Smooth muscle cell of the brain vasculature (primary cell): ENCODE measurements at regions not wholly inside any gene's neighbourhood (a gene's known extent, or its start where the extent isn't known, plus 50 kb on each side); places are given as distances from the start of the nearest gene placed in this dataset.

Source experiments
- DNase-seq: peaks from one replicate; pipeline ENCODE4 v3.0.0-alpha.2; 2012; ENCODE audit warnings: low read depth, low spot score

DNA sequence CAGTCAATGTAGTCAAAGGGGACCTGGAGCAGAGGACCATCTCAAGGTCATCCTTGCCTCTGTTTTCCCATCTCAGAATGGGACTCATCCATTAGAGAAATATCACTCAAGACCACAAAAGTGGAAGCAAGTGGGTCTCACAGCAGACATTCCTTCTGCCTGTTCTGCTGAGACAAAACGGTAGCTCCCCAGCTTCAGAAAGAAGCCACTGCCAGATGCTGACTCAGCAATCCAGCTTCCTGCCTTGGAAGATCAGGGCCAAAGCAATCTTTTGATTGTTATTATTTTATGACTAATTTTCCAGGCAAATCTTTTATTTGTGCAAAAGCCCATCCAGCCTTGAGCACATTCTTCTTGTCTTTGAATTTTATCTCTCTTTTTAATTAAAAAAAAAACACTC lies 86.8 kb downstream of the CCT6B start:
- DNase-seq = no peak

DNA sequence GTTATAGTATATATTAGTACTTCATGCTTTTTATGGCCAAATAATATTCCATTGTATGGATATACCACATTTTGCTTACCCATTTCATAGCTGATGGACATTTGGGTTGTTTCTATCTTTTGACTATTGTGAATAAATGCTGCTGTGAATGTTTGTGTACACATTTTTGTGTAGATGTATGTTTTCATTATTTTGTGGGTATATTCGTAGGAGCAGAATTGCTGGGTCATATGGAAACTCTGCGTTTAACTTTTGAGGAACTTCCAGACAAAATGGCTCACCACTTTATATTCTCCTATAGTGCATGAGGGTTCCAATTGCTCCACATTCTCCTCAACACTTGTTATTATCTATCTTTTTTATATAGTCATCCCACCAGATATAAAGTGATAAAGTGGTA lies 88.6 kb downstream of the CCT6B start:
- DNase-seq = no peak

DNA sequence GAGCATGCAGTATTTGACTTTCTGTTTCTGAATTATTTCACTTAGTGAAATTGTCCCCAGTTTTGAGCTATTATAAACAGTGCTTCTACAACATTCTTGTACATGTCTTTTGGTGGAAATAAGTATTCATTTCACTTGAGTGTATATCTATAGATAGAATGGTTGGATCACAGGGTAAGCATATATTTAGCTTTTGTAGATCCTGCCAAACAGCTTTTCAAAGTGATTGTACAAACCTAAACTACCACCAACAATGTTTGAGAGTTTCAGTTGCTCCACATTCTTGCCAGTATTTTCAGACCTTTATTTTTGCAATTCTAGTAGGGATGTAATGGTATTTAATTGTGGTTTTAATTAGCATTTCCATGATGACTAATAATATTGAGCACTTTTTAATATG lies 91.6 kb downstream of the CCT6B start:
- DNase-seq = no peak

DNA sequence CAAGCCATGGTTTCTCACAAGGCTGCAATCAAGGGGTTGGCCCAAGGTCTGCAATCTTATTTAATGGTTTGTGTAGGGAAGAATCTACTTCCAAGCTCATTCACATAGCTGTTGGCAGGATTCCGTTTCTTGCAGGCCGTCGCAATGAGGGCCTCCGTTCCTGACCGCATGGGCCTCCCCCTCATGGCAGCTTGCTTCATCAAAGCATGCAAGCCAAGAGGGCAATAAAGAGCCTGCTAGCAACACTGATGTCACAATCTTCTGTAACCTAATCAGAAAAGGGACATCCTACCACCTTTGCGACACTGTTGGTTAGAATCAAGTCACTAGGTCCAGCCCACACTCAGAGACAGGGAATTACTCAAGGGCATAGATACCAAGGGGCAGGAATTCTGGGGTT lies 95.5 kb downstream of the CCT6B start:
- no peak for DNase-seq

DNA sequence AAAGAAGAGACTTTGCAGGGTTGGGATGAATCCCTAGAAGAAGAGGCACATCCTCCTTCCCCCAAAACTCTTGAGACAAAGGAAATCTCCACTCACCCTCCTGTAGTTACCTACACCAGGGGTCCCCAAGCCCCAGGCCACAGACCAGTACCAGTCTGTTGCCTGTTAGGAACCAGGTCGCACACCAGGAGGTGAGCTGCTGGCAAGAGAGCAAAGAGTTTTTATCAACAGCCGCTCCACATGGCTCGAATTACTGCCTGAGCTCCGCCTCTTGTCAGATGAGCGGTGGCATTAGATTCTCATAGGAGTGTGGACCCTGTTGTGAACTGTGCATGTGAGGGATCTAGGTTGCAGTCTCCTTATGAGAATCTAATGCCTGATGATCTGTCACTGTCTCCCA lies 98.9 kb downstream of the CCT6B start:
- no peak for DNase-seq

DNA sequence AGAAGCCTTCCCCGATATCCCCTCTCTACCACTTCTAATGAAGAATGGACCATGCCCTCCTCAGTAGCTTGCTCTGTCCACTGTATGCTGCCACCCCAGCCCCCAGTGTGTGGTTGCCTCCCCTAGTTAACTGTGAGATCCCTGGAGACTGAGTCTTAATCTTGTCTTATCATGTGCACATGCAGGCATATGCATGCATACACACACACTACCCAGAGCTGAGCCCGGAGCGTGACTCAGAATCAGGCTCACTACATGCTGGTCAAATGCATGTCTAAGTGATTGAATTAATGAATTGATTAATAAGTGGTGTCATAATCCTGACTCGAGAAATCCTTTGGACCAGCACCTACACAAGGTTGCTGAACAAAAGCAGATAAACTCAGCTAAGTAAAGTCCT lies 99.4 kb downstream of the CCT6B start:
- DNase-seq = no peak

DNA sequence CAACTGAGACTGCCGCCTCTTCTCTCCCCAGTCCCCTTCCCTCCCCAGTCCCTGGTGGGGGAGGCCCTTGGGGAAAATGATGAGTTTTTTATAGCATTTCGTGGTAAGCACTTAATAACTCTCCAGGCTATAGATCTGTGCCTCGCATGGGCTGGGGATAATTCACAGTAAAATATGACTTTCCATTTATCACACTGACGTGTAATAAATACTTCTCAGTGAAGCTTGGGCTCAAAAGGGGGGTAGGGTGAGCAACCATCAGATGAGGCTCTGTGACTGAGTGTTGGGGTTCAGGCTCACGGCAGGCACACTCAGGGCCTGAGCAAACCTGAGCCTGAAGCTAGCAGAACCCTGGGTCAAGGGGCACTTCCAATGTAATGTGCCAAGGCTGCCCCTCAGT lies 101.6 kb downstream of the CCT6B start:
- DNase-seq = no peak

DNA sequence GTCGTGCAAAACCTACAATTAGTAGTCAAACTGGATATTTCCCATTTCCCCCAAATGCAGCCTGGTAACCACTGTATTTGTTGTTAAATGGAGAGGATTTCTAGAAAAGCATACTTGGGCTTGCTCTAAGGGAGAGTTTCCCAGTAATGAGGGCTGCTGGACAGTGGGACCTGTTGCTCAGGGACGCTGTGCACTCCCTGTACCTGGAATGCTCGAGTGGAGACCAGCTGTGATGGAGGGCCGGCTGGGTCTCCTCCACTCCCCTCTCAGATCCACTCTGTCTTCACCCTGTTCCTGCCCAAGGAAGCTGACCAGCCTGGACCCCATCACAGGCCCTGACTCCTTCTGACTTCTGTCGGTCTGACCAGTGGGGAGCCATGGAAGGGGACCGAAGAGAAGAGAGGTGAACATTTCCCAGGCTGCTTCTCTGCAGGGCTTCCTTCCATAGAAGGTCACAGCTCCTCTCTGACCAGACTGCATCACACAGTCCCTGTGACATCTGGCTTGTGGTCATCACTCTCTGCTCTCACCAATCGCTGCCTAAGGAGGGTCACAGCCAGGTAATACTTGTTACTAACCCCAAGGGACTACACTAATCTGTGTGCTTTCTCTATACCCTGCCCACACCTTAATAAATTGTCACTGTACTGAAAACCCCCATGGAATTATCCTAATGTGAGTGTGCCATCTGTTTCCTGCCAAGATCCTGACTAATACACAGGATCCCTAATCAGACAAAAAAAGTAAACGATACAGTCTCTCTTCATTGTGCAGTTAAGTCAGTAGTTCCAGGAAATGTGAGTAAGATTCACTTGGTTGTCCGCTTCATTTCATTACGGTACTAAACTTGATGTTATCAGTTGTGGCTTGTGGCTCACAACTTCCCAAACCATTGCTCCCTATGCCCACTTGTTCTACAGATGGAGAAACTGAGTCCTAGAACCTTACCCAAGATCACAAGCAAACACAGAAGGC lies 102.4 kb downstream of the CCT6B start:
- no peak for DNase-seq

DNA sequence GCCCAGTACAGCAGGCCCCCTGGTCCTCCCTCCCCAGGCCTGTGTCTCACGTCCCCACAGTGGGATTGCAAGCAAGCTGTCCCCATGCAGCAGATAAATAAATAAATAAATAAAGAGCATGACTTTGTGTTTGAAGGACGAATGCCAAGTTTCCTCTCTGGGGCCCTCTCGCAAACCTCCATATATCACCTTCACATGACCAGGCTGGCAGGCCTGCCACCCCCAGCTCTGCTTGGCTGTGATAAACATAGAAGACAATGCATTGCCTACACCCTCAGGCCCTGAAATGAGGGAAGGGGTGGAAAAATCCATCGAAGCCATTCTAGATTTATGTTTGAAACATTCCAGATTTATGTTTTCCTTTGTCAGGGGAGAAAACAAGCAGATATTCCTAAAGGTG lies 107.3 kb downstream of the CCT6B start:
- DNase-seq = no peak

DNA sequence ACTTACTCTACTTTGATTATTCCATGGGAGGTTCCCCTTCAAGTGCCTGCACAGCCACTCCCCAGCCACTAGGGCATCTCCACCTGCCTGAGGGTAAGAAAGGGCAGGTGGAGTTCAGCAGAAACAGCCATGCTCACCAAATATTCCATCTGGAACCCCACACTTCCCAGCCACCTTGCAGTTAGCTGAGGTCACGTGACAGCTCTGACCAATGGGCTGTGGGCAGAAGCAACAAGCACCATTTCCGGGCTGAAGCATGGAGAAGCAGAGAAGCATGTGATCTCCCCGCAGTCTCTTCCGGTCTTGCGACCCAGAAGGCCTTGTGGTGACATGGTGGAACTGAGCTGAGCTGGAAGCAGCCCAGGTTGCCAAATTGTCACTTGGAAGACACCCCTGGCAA lies 108.6 kb downstream of the CCT6B start:
- DNase-seq = no peak

DNA sequence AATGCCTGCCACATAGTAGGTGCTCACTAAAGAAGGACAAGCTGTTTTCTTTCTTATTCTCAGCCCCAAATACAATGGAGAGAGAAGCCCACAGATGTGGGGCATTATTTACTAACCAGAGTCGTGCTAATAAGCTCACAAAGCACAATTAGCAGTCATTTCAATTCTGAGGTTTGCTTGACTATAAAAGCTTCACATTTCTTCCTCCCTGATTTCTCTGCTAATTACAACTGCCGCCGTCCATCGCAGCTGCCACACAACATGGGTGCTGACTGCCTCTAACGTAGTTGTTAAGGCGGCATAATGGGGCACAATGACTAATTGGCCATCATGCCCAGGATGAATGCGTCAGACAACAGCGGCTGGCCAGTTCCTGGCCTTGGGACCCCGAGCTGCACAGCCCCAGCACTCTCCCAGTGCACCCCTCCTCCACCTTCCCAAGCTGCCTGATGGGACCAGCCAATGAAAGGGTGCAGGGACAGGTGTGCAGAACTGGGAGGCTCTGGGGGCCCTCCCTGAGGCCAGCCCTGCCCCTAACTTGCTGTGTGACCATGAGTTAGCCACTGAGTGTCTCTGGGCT lies 109.2 kb downstream of the CCT6B start:
- DNase-seq = no peak

DNA sequence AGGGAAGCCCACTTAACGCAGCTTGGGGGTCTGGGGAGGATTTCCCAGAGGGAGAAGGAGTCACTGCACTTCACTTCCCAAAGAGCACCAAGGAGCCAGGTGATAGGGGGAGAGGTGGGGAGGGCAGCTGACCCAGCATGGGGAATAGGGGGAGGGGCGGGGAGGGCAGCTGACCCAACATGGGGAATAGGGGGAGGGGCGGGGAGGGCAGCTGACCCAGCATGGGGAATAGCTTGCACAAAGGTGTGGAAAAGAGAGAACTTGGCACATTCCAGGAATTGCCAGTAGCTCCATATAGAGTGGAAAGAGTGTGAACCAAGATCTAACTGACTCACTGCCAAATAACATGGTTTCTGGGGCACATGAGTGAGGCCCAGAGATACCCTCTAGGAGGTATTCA lies 110.3 kb downstream of the CCT6B start:
- no peak for DNase-seq

DNA sequence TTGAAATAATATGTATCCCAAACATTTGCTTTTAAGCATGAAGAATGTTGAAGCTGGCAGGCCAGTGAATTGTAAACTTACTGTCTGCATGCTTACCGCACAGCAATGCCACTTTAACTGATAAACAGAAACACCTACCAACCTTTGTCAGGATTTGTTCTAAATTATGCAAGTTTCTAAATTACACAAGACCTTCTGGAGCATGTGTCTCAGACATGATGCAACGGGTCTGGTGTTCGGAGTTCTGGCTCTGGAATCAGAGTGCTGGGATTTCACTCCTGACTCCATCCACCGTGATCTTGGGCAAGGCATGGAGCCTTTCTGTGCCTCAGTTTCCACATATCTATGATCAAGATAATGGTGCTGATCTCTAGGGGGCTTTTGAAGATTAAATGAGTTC lies 111.2 kb downstream of the CCT6B start:
- no peak for DNase-seq

DNA sequence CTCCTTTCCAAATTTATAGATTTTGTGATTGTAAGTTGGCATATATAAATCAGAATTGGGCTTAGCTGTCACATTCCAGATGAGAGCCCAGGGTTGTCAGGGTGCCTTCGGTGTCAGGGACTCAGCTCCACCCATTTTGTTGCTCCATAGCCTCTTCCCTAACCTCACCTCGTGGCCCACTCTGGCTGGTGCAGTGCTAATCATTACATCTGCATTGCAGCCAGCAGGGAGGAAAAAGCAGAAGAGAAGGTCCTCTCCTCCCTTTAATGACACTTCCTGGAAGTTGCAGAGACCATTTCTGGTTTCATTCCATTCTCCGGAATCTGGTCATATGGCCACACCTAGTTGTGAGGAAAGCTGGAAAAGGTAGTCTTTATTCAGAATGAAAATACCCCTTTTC lies 113.3 kb downstream of the CCT6B start:
- DNase-seq = no peak

DNA sequence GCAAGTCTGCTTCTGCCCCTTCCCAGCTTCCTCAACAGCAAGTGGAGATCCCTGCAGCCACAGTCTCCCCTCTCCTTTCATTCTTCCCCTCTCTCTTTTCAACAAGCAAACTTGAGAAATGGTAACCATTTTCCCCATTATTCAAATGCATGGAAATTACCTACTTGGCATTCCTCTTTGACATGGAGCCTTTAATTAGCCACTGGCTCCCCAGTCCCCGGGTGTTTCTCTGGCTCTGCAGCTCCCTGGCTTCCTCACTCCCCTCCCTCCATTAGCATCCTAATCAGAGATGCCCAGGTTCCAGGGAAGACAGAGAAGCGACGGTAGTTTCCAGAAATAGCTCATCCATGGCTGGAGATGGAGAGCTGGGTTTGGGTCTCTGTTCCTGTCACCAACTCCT lies 116.0 kb downstream of the CCT6B start:
- no peak for DNase-seq

DNA sequence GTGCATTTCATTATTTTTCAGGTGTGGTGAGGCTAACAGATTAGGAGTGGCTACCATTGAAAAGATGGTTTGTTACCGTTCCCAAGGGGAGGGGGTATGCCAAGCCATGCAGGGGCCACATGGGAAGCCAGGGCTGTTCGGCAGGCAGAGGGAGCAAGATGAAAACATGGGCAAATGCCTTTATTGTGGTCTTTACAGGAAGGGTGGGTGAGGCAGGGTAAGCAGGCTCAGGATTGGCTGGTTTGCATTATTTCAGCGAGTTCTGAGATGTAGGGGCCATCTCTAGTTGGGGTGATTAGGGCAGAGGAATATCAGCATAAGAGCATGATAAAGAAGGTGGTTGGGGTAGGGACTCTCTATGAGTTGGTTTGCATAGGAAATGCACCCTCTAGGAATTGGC lies 117.6 kb downstream of the CCT6B start:
- DNase-seq = no peak

DNA sequence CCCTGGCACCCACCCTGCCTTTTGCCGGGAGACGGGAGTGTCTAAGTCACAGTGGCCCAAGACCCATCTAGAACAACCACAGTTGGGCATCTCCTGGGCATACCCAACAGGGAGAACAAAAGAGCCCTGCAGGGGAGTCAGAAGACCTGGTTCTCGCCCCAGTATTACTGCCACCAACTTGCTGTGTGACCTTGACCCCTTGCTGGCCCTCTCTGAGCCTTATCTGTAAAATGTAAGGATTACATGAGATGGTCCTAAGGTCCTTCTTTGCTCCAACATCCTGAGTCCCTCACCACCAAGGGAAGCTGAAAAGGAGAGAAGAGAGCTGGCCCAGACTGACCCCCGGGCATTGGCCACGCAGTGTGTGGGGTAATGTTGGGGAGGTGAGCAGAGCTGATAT lies 119.0 kb downstream of the CCT6B start:
- no peak for DNase-seq

DNA sequence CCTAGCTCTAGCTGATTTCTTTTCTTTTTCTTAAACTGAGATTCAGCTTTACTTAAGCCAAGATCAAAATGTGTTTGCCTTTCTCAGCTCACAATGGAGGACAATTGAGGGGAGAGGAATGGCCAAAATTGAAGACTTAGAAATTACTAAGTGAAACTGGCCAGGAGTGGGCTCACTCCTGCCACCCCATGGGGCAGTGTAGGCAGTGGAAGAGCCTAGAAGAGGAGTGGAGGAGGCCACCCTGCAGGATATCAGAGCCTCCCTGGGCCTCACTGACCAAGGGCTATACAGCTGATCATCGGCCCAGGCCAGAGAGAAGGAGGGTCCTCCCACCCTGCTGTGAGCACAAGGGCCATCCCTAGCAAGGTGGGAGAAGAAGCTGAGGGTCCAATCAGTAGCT lies 119.8 kb downstream of the CCT6B start:
- no peak for DNase-seq

DNA sequence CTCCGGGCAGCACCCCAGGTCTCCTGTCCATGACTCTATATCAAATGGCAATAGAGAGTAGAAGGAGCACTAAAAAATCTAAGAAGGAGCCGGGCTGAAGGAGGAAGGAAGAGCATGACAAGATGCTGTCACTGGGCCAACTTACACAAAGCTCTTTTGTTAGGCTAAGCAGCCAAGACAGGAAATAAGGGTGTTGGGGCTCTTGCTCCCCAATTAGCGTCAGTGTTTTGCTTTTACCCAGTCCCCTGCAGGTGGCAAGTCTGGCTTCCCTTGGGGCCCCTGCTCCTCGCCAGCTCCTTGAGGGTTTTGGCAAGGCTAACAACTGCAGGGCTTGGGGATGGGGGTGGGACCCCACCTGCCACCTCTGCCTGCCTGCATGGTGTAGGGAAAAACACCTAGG lies 120.5 kb downstream of the CCT6B start:
- DNase-seq = no peak

DNA sequence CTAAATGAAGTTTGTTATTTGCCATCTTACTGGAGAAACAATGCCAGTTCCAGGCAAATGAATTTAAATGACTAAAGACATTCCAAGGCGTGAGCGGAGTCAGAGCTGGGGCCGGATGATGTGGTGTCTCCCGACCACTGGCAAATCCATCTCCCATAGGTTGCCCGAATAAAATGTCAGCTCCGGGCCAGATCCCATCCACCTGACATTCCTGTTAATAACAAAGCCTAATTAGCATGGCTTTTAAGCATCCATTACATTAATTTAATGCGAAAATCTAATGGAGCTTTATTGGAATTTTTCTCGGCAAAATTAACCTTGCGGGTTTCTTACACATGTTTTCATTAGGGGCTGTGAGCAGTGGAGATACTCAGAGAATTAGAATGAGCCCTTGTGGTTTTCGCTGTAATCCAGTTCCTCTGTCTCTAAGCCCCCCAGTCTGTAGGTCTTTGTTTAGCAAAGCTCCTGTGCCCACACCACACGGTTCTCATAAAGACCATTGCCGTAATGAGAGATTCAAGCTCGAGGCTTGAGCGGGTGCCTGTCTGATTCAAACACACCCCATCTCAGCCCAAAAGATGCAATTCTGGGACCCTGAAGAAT lies 123.3 kb downstream of the CCT6B start:
- DNase-seq = no peak

DNA sequence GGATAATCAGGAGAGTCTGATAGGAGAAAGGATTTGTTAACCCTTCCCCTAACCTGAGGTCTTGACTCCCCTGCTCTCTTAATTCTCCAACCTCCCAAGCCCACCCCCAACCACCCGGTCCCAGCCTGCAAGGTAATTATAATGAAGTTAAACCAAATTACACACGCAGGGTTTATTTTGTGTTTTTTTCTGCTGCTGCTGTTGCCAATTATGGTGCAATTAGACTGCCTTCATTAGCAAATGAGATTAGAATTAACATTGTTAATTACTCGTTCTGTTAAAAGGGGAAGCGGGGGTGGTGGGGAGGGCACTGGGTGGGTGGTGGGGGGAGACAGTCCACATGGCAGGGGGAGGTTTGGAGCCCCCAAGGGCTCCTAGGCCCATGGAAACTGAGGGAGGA lies 128.9 kb downstream of the CCT6B start:
- no peak for DNase-seq

DNA sequence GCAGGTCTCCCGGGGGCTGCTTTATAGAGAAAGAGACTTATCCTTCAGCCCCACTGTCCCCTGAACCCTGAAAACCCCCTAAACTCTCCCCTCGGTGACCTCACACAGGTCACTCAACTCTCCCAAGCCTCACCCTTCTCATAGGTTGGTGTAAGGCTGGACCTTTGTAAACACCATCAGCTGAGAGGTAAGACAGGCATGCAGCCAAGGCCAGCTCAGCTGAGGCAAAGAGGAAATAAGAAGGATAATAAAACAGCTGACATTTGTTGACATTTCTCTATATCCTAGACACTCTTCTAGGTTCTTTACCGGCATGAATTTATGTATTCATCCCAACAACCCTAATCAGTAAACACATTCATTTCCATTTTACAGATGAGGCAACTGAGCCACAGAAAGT lies 134.3 kb downstream of the CCT6B start:
- no peak for DNase-seq

DNA sequence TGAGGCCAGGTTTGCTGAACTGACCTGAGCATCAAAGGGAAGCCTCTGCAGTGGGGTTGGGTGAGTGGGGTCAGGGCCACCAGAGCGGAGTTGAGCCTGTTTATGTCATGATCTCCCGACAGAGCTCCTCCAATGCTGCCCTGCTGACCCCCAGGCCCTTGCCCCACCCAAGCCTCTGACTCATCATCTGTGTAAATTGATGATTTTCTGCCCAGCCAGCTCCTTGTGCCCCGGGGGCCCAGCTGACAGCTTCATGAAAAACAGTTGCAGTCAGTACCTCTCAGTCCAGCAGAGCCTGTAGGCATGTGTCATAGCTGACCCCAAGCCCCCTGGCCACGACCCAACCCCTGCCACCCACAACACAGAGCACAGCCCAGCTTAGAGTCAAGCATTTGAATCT lies 134.9 kb downstream of the CCT6B start:
- DNase-seq = no peak
